ENCODE measurements at regions not wholly inside any gene's neighbourhood (a gene's known extent, or its start where the extent isn't known, plus 50 kb on each side); places are given as distances from the start of the nearest gene placed in this dataset.

DNA sequence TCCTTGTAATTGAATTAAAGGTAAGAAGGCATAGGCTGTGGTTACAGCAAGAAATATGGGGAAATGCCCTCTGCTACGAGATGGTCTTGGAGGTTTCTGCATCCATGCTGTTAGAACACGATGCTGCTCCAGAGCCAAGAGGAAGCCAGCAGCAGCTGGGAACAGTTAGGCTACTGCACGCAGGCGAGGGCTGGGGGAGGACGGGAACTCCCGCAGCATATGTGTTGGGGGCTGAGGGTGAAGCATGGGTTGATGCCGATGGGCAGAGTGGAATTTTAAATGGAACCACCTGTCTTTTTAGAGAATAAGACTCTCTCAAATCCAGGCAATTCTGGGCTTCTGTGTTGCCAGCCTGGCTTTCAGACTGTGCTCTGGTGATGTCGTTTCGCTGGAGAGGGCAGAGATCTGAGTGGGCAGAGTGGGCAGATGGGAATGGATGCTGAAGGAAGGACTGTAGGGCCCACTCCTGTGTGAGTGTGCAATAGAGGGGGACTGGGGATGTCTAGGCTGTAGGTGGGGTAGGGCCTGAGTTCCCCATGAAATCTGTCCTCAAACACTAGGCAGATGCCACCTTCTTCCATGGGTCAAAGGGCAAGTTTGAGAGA lies 417.0 kb upstream of the TPM1 start:
- Histone ChIP-seq H3K4me1 (ENCODE audit: insufficient read depth, low read length) (peaks cover 8% of the 10 kb centered on the region), H3K4me3 (ENCODE audit: low read depth in 1 of 2, low read length in 2 of 2) (no peak overlapping the region), H3K9me3 (ENCODE audit: low read length) (no peaks in the 10 kb centered on the region), H3K27me3 (ENCODE audit: control insufficient read depth in 1 of 2, insufficient read depth in 2 of 2, low read length in 2 of 2) (no peaks in the 10 kb centered on the region), H3K9ac (ENCODE audit: low read length) (no peak overlapping the region), H3K27ac (ENCODE audit: low read depth, low read length) (no peak overlapping the region), H3K36me3 (ENCODE audit: insufficient read depth, low read length) (no peaks in the 10 kb centered on the region)

DNA sequence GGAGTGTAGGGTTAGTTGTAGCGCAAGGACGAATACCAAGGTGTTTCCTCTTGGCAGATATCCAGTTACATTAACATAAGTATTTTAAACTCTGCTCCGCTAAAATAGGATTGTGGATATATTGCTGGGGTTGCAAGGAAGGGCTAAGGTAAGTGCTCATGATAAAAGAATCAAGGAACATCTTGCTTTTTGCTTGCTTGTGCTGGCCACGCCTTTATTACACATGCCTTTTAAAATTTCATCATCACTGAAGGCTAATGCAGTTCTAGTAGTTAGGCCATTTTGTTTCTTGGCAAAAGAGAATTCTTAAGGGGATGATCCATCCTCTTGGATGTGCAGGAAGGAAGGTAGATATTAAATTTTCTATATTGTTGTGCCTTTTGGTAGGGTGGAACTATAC lies 415.6 kb upstream of the TPM1 start:
- no peaks in the 10 kb centered on the region for H3K9me3 ChIP-seq (ENCODE audit: low read length)
- no peaks in the 10 kb centered on the region for H3K36me3 ChIP-seq (ENCODE audit: insufficient read depth, low read length)
- no peaks in the 10 kb centered on the region for H3K27me3 ChIP-seq (ENCODE audit: control insufficient read depth in 1 of 2, insufficient read depth in 2 of 2, low read length in 2 of 2)
- H3K27ac ChIP-seq (ENCODE audit: low read depth, low read length), result no peak overlapping the region
- H3K4me1 ChIP-seq (ENCODE audit: insufficient read depth, low read length), result peaks cover 8% of the 10 kb centered on the region
- H3K9ac ChIP-seq (ENCODE audit: low read length), result no peak overlapping the region
- H3K4me3 ChIP-seq (ENCODE audit: low read depth in 1 of 2, low read length in 2 of 2), result no peak overlapping the region

DNA sequence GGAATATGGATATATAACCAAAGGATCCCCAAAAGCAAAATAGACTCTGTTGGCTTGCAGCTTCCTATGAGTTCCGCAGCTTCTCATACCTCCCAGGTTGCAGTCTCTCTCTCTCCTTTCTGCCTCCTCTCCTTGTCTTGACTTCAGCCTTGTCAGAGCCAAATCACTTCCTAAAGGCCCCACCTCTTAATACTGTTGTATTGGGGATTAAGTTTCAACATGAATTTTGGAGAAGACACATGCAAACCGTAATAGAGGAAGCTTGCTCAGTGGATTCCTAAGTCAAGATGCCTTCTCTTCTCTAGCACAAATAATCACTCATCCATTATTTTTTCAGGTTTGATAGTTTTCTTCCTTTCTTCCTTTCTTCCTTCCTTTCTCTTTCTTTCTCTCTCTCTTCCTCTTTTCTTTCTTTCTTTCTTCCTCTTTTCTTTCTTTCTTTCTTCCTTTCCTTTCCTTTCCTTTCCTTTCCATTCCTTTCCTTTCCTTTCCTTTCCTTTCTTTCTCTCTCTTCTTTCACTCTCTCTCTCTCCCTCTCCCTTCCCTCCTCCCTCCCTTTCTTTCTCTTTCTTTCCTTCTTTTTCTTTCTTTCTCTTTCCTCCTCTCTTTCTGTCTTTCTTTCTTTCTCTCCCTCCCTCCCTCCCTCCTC lies 411.3 kb upstream of the TPM1 start:
- Histone ChIP-seq H3K4me3 (ENCODE audit: low read depth in 1 of 2, low read length in 2 of 2) (no peak overlapping the region), H3K36me3 (ENCODE audit: insufficient read depth, low read length) (no peaks in the 10 kb centered on the region), H3K4me1 (ENCODE audit: insufficient read depth, low read length) (no peaks in the 10 kb centered on the region), H3K27ac (ENCODE audit: low read depth, low read length) (no peak overlapping the region), H3K9ac (ENCODE audit: low read length) (no peak overlapping the region), H3K27me3 (ENCODE audit: control insufficient read depth in 1 of 2, insufficient read depth in 2 of 2, low read length in 2 of 2) (no peaks in the 10 kb centered on the region), H3K9me3 (ENCODE audit: low read length) (no peaks in the 10 kb centered on the region)

DNA sequence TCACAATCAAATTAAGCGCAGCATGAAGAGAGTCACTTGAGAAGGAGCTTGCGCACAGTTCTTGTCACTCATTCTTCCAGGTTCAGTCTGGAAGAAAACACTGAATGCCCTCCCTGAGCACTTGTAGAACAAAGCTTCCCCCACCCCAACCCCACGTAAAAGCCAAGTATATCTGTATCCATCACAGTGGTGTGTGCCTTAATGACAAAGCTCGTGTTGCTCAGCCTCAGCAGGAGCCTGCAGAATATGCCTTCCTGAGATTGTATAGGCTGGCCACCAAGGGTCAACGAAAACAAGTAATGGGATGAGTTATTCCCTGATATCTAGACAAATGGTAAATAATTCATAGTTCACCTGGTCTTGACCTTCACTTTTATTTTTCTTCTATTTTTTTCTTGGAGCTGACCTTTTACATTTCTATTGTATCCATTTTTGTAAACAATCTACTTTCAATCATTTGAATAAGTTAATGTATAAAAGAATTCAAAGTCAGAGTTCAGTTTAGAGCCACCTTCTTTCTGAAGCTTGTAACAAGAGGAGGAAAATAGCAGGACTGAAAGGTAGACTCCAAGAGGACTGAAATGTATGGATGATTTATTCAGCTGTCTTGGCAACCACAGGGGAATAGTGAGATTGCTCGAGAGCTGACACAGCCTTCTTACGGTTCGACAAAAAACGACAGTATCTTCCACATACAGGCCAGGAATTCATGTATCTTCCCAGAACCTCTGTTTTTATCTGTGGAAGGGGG lies 405.5 kb upstream of the TPM1 start:
- no peak overlapping the region for H3K9ac ChIP-seq (ENCODE audit: low read length)

DNA sequence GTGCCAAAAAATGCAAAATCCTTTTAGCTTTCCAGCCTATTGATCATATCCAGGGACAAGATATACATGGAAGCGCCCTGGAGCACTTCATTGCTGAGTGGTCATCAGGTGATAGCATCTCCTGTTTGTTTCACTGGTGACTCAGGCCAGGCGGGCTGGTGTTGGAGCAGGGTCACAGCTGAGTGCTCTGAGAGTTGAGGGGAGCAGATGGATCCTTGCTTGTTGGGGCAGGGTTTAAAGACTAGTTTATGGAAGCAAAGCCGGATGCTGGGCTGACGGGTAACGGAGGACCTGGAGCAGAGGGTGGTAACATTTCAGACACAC lies 405.0 kb upstream of the TPM1 start:
- H3K27ac ChIP-seq (ENCODE audit: low read depth, low read length), result no peak overlapping the region
- H3K9me3 ChIP-seq (ENCODE audit: low read length), result no peaks in the 10 kb centered on the region
- H3K9ac ChIP-seq (ENCODE audit: low read length), result no peak overlapping the region
- no peak overlapping the region for H3K4me3 ChIP-seq (ENCODE audit: low read depth in 1 of 2, low read length in 2 of 2)
- no peaks in the 10 kb centered on the region for H3K27me3 ChIP-seq (ENCODE audit: control insufficient read depth in 1 of 2, insufficient read depth in 2 of 2, low read length in 2 of 2)
- no peaks in the 10 kb centered on the region for H3K36me3 ChIP-seq (ENCODE audit: insufficient read depth, low read length)
- no peaks in the 10 kb centered on the region for H3K4me1 ChIP-seq (ENCODE audit: insufficient read depth, low read length)

More for the DNA sequence above, 405.5 kb upstream of the TPM1 start:
- no peaks in the 10 kb centered on the region for H3K27me3 ChIP-seq (ENCODE audit: control insufficient read depth in 1 of 2, insufficient read depth in 2 of 2, low read length in 2 of 2)
- no peak overlapping the region for H3K4me3 ChIP-seq (ENCODE audit: low read depth in 1 of 2, low read length in 2 of 2)
- H3K4me1 ChIP-seq (ENCODE audit: insufficient read depth, low read length), result no peaks in the 10 kb centered on the region
- no peaks in the 10 kb centered on the region for H3K9me3 ChIP-seq (ENCODE audit: low read length)
- no peak overlapping the region for H3K27ac ChIP-seq (ENCODE audit: low read depth, low read length)
- H3K36me3 ChIP-seq (ENCODE audit: insufficient read depth, low read length), result no peaks in the 10 kb centered on the region

DNA sequence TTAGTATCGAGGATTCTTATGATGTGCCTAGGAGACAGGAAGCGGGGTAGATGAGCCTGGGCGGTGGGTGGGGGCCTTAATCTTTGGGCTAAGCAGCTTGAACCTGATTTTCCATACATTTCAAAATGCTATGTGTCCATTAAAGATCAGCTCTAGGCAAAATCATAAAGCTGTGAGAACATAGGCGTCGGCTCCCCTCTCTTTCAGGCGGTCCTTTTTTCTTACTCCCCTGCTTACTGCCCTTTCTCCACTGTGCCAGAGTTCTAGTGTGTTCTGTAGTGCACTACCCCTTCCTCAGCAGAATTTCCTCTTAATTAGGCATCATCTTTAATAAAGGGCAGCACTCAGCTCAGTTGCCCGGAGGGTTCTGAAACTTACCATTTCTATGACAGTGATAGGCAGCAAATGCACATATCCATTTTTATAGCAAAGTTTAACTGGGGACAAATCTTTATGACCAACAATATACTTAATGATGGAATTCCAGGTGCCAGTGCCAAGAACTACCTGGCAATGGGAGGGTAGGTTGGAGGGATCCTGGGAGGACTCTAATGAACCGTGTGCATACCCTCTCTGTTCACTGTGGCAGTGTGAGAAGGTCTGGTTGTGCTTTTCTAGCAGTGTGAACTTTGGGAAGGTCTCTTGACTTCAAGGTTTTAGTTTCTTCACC lies 404.5 kb upstream of the TPM1 start:
- no peaks in the 10 kb centered on the region for H3K27me3 ChIP-seq (ENCODE audit: control insufficient read depth in 1 of 2, insufficient read depth in 2 of 2, low read length in 2 of 2)
- no peak overlapping the region for H3K9ac ChIP-seq (ENCODE audit: low read length)
- H3K27ac ChIP-seq (ENCODE audit: low read depth, low read length), result no peak overlapping the region
- no peaks in the 10 kb centered on the region for H3K9me3 ChIP-seq (ENCODE audit: low read length)
- no peaks in the 10 kb centered on the region for H3K4me1 ChIP-seq (ENCODE audit: insufficient read depth, low read length)
- no peaks in the 10 kb centered on the region for H3K36me3 ChIP-seq (ENCODE audit: insufficient read depth, low read length)
- no peak overlapping the region for H3K4me3 ChIP-seq (ENCODE audit: low read depth in 1 of 2, low read length in 2 of 2)

DNA sequence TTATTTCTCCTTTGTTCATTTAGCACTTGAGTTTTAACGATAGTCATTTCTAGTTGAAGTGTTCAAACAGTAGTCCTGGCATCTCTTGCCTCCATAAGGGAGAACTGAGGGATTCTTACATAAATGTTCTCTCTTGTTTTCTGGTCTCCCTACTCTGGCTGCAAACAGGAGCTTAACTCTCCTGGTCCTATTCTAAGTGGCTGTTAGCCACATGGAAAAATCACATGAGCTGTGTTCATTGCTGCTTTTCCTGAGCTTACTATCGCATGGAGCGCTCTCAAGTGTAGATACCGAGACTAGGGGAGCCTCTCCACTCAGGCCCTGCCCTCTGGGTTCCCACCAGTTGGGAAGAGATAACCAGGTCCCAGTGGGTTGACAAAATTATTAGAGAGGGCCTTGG lies 403.1 kb upstream of the TPM1 start:
- Histone ChIP-seq H3K4me3 (ENCODE audit: low read depth in 1 of 2, low read length in 2 of 2) (no peak overlapping the region), H3K27me3 (ENCODE audit: control insufficient read depth in 1 of 2, insufficient read depth in 2 of 2, low read length in 2 of 2) (no peaks in the 10 kb centered on the region), H3K9me3 (ENCODE audit: low read length) (no peaks in the 10 kb centered on the region), H3K9ac (ENCODE audit: low read length) (no peak overlapping the region), H3K36me3 (ENCODE audit: insufficient read depth, low read length) (no peaks in the 10 kb centered on the region), H3K4me1 (ENCODE audit: insufficient read depth, low read length) (no peaks in the 10 kb centered on the region), H3K27ac (ENCODE audit: low read depth, low read length) (no peak overlapping the region)

DNA sequence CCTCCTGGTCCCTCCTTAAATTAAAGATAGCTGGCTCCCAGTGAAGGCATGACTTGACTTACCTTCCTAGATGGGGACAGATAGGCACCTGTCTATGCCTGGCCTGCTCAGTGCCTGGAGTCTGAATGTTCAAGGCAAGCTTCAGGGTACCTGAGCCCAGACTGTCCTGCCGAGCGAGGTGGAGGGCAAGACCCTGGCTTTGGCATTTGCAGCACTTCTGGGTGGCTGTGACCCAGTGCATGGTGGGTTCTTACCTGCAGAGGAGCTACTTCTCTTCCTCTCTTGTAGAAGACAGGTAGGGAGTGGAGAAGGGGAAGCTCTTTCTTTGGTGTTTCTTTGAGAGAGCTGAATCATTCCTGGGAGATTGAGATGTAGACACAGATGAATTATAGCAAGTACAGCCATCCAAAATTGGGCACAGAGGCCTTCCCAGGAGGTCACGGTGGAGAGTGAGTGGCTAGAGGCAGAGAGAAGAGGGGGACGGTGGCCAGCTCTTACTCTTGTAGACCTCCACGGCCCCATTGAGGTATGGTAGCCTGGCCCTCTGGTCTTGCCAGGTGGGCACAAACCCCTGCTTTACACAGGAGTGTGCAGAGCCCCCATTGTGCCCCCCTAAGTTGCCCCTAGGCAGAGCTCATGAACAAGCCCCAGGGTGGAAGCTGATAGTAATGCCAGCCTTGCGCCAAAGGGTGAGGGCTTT lies 402.5 kb upstream of the TPM1 start:
- no peak overlapping the region for H3K9ac ChIP-seq (ENCODE audit: low read length)
- H3K4me1 ChIP-seq (ENCODE audit: insufficient read depth, low read length), result no peaks in the 10 kb centered on the region
- no peaks in the 10 kb centered on the region for H3K27me3 ChIP-seq (ENCODE audit: control insufficient read depth in 1 of 2, insufficient read depth in 2 of 2, low read length in 2 of 2)
- no peak overlapping the region for H3K27ac ChIP-seq (ENCODE audit: low read depth, low read length)
- H3K36me3 ChIP-seq (ENCODE audit: insufficient read depth, low read length), result no peaks in the 10 kb centered on the region
- H3K9me3 ChIP-seq (ENCODE audit: low read length), result no peaks in the 10 kb centered on the region
- no peak overlapping the region for H3K4me3 ChIP-seq (ENCODE audit: low read depth in 1 of 2, low read length in 2 of 2)

DNA sequence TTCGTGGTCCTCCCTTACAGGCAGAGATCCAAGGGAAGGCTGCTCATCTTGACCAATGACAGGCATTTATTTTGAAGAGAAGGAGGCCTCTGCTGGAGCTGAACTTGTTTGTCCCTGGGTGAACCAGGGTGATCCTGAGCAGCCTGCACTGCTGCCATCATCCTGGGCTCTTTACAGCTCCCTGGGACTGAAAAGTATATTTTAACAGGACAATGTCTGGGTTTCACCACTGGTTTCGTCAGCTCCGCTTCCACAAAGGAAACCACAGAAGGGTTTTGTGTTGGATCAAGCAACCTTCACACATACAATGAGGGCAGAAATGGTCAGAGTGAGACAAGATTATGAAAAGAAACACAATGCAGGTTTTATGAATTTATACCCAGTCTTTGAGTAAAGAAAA lies 400.7 kb upstream of the TPM1 start:
- Histone ChIP-seq H3K36me3 (ENCODE audit: insufficient read depth, low read length) (no peaks in the 10 kb centered on the region), H3K4me3 (ENCODE audit: low read depth in 1 of 2, low read length in 2 of 2) (no peak overlapping the region), H3K9me3 (ENCODE audit: low read length) (no peaks in the 10 kb centered on the region), H3K9ac (ENCODE audit: low read length) (no peak overlapping the region), H3K27ac (ENCODE audit: low read depth, low read length) (no peak overlapping the region), H3K27me3 (ENCODE audit: control insufficient read depth in 1 of 2, insufficient read depth in 2 of 2, low read length in 2 of 2) (no peaks in the 10 kb centered on the region), H3K4me1 (ENCODE audit: insufficient read depth, low read length) (no peaks in the 10 kb centered on the region)

DNA sequence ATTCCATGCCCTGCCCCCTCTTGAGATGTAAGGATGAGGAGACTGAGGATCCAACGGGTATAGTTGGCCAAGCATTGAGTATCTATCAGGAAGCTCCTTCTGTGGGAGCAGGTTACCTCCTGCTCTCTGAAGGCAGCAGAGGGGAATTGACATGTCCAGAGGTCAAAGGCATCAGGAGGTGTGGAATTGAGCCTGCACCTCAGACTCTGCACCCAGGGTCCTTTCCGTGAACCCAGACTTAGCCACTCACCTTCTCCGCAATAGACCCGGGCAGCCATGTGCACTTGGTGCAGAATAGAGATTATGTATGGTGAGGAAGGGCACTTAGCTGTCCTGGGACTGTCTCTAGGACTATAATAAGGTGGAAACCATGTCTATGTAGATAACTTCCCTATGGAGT lies 399.0 kb upstream of the TPM1 start:
- Histone ChIP-seq H3K36me3 (ENCODE audit: insufficient read depth, low read length) (no peaks in the 10 kb centered on the region), H3K27me3 (ENCODE audit: control insufficient read depth in 1 of 2, insufficient read depth in 2 of 2, low read length in 2 of 2) (no peaks in the 10 kb centered on the region), H3K4me3 (ENCODE audit: low read depth in 1 of 2, low read length in 2 of 2) (no peak overlapping the region), H3K4me1 (ENCODE audit: insufficient read depth, low read length) (no peaks in the 10 kb centered on the region), H3K9me3 (ENCODE audit: low read length) (no peaks in the 10 kb centered on the region), H3K27ac (ENCODE audit: low read depth, low read length) (no peak overlapping the region), H3K9ac (ENCODE audit: low read length) (no peak overlapping the region)

DNA sequence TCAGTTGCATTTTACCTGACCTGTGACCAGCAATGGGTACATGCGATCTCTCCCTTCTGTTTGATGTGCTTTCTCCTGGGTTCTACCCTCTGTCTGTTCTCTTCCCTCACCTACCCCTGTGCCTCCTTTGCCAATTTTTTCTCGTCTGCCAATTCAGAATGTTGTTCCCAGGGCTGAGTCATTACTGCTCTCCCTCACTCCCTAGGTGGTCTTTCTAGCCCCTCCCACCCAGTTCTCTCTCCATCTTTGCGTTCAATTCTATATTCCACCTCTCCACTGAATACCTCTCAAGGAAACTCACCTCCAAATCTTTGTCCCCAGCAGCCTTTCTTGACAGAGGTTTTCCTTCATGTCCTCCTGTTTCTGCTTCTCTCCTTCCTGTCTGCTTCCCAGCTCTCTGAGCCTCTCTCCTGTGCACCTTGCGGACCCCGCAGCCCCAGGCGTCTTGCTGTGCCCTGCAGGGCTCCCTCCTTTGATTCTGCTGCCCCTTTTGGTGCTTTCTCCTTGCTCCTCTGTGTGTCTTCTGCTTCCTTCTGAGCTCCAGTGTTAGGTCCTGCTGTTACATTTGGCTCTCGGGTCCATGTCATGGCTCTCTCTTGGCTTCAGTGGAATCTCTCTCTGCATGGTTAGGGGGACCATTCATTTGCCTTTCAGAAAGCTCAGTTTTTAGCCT lies 398.2 kb upstream of the TPM1 start:
- H3K4me1 ChIP-seq (ENCODE audit: insufficient read depth, low read length), result no peaks in the 10 kb centered on the region
- no peaks in the 10 kb centered on the region for H3K27me3 ChIP-seq (ENCODE audit: control insufficient read depth in 1 of 2, insufficient read depth in 2 of 2, low read length in 2 of 2)
- no peak overlapping the region for H3K9ac ChIP-seq (ENCODE audit: low read length)
- no peak overlapping the region for H3K4me3 ChIP-seq (ENCODE audit: low read depth in 1 of 2, low read length in 2 of 2)
- no peak overlapping the region for H3K27ac ChIP-seq (ENCODE audit: low read depth, low read length)
- no peaks in the 10 kb centered on the region for H3K9me3 ChIP-seq (ENCODE audit: low read length)
- H3K36me3 ChIP-seq (ENCODE audit: insufficient read depth, low read length), result no peaks in the 10 kb centered on the region
